Activated T-cell treated with anti-CD3 and anti-CD28 coated beads, Interleukin-2, amount 50 U/mL, for 72 hours (primary cell): ENCODE measurements at regions not wholly inside any gene's neighbourhood (a gene's known extent, or its start where the extent isn't known, plus 50 kb on each side); places are given as distances from the start of the nearest gene placed in this dataset.
"Not testable (repeated sequence)": the region's sequence is repeated elsewhere in the genome, so short reads cannot be mapped to it uniquely, and the experiment has no call there.

Experiments used
- ATAC-seq, 2 donors: fragments of 150-1000 bp; cut with Tn5 transposase; replicated peaks in 1 of 2; 2 replicates each; pipeline ENCODE4 v1.10.0; 2021; ENCODE audit warnings: moderate library complexity in 2 of 2, mild to moderate bottlenecking in 1 of 2
- DNase-seq, 2 donors: peaks; one replicate each; pipeline ENCODE4 v3.0.0; 2021 to 2022; ENCODE audit warnings: mixed read lengths in 1 of 2
- H3K27ac Mint-ChIP-seq: one replicate; pipeline ENCODE4 v1.8.0; 2022; ENCODE audit warnings: mild to moderate bottlenecking, moderate library complexity, mixed read lengths
- H3K27me3 Mint-ChIP-seq: one replicate; pipeline ENCODE4 v1.8.0; 2022; ENCODE audit warnings: low read depth, mixed read lengths
- H3K36me3 Mint-ChIP-seq, 2 donors: one replicate each; pipeline ENCODE4 v1.8.0; 2022; ENCODE audit warnings: mixed read lengths in 2 of 2, mild to moderate bottlenecking in 1 of 2; ENCODE audit not compliant: insufficient read depth in 2 of 2
- H3K4me1 Mint-ChIP-seq: one replicate; pipeline ENCODE4 v1.8.0; 2022; ENCODE audit warnings: low read depth, mixed read lengths
- H3K4me3 Mint-ChIP-seq, 2 donors: one replicate each; pipeline ENCODE4 v1.8.0; 2022; ENCODE audit warnings: mild to moderate bottlenecking in 2 of 2, mixed read lengths in 2 of 2, moderate library complexity in 2 of 2
- H3K9me3 Mint-ChIP-seq, 2 donors: one replicate each; pipeline ENCODE4 v1.8.0; 2022; ENCODE audit warnings: mixed read lengths in 2 of 2

DNA sequence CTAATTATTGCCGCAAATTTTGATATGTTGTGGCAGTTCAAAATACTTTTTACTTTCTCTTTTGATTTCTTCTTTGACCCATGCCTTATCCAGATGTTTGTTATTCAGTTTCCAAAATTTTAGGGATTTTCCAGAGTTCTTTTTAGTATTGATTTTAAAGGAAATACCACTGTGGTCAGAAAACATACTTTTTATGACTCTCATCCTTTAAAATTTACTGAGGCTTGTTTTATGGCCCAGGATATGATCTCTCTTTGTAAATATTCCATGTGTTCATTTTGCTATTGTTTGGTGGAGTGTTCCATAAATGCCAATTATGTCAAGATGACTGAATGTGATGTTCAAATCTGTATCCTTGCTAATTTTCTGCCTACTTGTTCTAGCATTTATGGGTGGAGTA lies 272.3 kb upstream of the DIPK2B start:
- DNase-seq = no peak
- H3K27ac Mint-ChIP-seq = no peak overlapping the region
- H3K4me1 Mint-ChIP-seq = no peaks in the 10 kb centered on the region
- no peak for ATAC-seq
- no peak overlapping the region for H3K4me3 Mint-ChIP-seq
- H3K9me3 Mint-ChIP-seq = peaks cover 0 to 9% of the 10 kb centered on the region in 2 donors
- peaks cover 1 to 6% of the 10 kb centered on the region in 2 donors for H3K36me3 Mint-ChIP-seq
- H3K27me3 Mint-ChIP-seq = peaks cover 41% of the 10 kb centered on the region

DNA sequence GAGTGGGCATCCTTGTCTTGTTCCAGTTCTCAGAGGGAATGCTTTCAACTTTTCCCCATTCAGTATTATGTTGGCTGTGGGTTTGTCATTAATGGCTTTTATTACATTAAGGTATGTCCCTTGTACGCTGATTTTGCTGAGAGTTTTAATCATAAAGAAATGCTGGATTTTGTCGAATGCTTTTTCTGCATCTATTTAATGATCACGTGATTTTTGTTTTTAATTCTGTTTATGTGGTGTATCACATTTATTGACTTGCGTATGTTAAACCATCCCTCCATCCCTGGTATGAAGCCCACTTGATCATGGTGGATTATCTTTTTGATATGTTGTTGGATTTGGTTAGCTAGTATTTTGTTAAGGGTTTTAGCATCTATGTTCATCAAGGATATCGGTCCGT lies 266.9 kb upstream of the DIPK2B start:
- H3K4me1 Mint-ChIP-seq, H3K4me3 Mint-ChIP-seq, H3K36me3 Mint-ChIP-seq, DNase-seq, H3K27ac Mint-ChIP-seq, ATAC-seq: not testable (repeated sequence)
- Mint-ChIP-seq H3K9me3 (peaks cover 6 to 13% of the 10 kb centered on the region in 2 donors), H3K27me3 (peaks cover 43% of the 10 kb centered on the region)

DNA sequence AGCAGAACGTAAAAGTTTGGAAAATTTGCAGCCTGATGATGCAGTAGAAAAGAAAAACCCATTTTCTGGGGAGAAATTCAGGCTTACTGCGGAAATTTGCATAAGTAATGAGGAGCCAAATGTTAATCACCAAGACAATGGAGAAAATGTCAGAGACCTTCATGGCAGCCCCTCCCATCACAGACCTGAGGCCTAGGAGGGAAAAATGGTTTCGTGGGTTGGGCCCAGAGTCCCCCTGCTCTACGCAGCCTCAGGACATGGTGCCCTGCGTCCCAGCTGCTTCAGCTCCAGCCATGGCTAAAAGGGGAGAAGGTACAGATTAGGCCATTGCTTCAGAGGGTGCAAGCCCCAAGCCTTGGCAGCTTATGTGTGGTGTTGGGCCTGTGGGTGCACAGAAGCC lies 255.1 kb upstream of the DIPK2B start:
- H3K4me3 Mint-ChIP-seq, H3K27ac Mint-ChIP-seq, H3K36me3 Mint-ChIP-seq, H3K9me3 Mint-ChIP-seq, DNase-seq, ATAC-seq, H3K4me1 Mint-ChIP-seq: not testable (repeated sequence)
- H3K27me3 Mint-ChIP-seq = peaks cover 42% of the 10 kb centered on the region

DNA sequence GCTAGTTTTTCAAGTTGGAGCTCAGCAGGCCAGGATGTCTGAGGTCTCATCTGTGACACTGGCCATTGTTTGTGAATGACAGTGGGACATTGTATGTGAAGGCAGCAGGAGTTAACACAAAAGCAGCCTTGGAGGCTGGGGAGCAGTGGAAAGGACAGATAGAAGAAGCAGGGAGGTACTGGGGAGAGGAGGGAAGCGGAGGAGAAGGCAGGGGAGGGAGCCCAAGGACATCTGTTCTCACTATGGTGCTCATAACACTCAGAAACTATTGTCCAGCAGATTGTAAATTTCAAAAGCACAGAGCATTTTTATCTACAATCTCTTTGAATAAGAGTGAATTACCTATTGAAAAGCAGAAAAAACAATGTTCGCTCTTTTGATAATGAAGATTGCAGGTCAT lies 253.6 kb upstream of the DIPK2B start:
- Mint-ChIP-seq H3K27ac (no peak overlapping the region), H3K4me3 (no peak overlapping the region), H3K36me3 (peaks cover 0 to 2% of the 10 kb centered on the region in 2 donors), H3K4me1 (no peaks in the 10 kb centered on the region), H3K9me3 (peaks cover 2 to 4% of the 10 kb centered on the region in 2 donors), H3K27me3 (peaks cover 43% of the 10 kb centered on the region)
- DNase-seq (no peak), ATAC-seq (no peak)

DNA sequence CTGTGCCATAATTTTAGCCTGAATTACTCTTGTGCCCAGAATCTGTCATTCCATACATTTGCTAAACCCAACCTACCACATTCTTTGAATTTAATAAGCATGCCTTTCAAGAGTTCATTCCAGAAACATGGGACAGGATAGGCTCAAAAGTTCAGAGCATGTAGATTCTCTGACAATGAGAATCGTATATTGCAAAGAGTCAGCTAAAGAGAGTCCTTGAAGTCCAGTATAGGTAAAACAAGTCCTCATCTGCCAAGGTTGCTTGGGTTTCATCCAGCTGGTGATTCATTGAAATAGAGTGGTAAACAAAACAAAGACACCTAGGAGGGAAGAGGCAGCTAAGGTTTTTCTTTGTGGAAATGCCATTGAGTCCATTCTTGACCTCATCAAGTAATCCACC lies 249.3 kb upstream of the DIPK2B start:
- DNase-seq (no peak), ATAC-seq (no peak)
- no peaks in the 10 kb centered on the region for H3K36me3 Mint-ChIP-seq
- H3K27ac Mint-ChIP-seq = no peak overlapping the region
- peaks cover 0 to 3% of the 10 kb centered on the region in 2 donors for H3K9me3 Mint-ChIP-seq
- H3K4me3 Mint-ChIP-seq = no peak overlapping the region
- H3K27me3 Mint-ChIP-seq = peaks cover 35% of the 10 kb centered on the region
- H3K4me1 Mint-ChIP-seq = peaks cover 25% of the 10 kb centered on the region

DNA sequence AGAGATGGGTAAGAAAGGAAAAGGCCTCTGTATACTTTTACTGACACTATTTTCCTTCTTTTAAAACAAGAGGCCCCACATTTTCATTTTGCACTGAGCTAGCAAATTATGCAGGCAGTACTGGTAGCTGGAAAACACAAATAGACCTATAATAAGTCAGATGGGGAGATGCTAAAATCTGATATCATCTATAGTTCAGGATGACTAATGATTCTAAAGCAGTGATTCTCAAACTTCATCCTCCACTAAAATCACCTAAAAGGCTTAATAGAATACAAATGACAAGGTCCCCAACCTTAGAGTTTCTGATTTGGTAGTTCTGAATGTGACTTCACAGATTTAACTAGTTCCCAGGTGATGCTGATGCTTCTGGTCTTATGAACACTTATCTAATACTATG lies 247.3 kb upstream of the DIPK2B start:
- no peaks in the 10 kb centered on the region for H3K36me3 Mint-ChIP-seq
- no peak overlapping the region for H3K27ac Mint-ChIP-seq
- peaks cover 0 to 5% of the 10 kb centered on the region in 2 donors for H3K9me3 Mint-ChIP-seq
- ATAC-seq (peak in 1 of 2 donors; percentile 10), DNase-seq (no peak)
- peaks cover 39% of the 10 kb centered on the region for H3K27me3 Mint-ChIP-seq
- H3K4me1 Mint-ChIP-seq = peaks cover 25% of the 10 kb centered on the region
- no peak overlapping the region for H3K4me3 Mint-ChIP-seq

DNA sequence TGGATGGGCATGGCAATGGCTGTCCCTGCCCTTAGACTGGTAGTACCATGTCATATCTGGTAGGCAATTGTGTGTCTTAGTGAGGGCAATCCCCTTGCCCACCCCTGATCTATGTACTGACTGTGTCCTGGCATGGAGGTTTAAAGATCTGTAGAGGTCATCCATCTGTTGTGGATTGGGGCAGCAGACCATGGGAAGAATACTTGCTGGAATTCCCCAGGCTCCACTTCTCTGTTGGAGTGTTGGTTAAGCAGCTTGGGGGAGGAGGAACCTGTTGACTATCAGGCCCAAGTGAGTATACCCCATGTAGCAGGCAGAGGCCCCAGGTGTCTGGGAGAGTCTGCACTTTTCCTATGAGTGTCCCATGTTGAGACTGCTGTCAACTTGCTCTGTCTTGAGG lies 246.7 kb upstream of the DIPK2B start:
- Mint-ChIP-seq H3K4me1 (peaks cover 25% of the 10 kb centered on the region), H3K27ac (no peak overlapping the region), H3K9me3 (peaks cover 0 to 4% of the 10 kb centered on the region in 2 donors), H3K27me3 (peaks cover 36% of the 10 kb centered on the region), H3K36me3 (no peaks in the 10 kb centered on the region), H3K4me3 (no peak overlapping the region)
- ATAC-seq (no peak), DNase-seq (no peak)

DNA sequence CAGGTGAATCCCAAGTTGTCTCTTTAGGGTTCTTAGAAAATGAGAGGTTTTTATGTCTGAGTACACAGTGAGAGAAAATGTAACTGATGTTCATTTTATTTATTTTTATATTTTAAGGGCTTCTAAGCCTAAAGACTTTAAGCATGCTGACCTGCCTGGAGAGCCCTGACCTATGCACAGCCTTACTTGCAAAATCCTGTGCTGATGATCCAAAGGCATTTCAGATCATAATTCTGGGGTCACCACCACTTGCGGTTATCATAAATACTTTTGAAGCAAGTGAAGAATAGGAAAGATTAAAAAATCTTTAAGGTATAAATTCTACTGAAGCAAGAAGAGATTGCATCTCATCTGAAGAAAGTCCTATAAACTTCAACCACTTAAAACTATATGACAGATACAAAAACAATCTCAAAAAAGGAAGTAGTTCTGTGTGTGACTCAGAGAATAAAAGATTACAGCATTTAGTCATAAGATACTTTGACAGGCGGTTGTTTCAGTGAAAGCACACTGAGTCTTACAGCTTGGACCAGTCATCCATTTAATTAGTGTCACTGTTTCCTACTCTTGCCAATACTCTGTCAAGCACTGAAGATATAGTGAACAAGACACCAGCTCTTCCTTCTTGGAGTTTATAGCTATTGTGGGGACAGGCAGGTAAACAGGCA lies 245.2 kb upstream of the DIPK2B start:
- peaks cover 34% of the 10 kb centered on the region for H3K27me3 Mint-ChIP-seq
- peak overlapping the region; percentile 48 for H3K27ac Mint-ChIP-seq
- H3K9me3 Mint-ChIP-seq = peaks cover 0 to 8% of the 10 kb centered on the region in 2 donors
- H3K36me3 Mint-ChIP-seq = no peaks in the 10 kb centered on the region
- H3K4me3 Mint-ChIP-seq = peak overlapping the region; percentile 49 to 56
- no peak for DNase-seq
- ATAC-seq = peak; percentile 94 to 99
- peaks cover 25% of the 10 kb centered on the region for H3K4me1 Mint-ChIP-seq

DNA sequence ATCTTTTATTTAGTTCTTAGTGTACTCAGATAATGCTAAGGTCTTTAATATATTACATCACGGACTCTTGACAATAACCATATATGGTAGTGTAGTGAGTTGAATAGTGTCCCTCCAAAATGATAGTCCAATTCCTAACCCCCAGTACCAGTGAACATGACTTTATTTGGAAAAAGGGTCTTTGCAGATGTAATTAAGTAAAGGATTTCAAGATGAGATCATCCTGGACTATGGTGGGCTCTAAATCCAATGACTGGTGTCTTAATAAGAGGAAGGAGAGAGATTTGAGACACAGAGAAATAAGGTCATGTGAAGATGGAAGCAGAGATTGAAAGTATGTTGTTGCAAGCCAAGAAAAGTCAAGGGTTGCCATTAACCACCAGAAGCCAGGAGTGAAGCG lies 236.5 kb upstream of the DIPK2B start:
- Mint-ChIP-seq H3K9me3 (peaks cover 0 to 5% of the 10 kb centered on the region in 2 donors), H3K4me1 (no peaks in the 10 kb centered on the region), H3K36me3 (peaks cover 0 to 2% of the 10 kb centered on the region in 2 donors), H3K27ac (no peak overlapping the region), H3K27me3 (peaks cover 58% of the 10 kb centered on the region), H3K4me3 (no peak overlapping the region)
- DNase-seq = no peak
- ATAC-seq = no peak

DNA sequence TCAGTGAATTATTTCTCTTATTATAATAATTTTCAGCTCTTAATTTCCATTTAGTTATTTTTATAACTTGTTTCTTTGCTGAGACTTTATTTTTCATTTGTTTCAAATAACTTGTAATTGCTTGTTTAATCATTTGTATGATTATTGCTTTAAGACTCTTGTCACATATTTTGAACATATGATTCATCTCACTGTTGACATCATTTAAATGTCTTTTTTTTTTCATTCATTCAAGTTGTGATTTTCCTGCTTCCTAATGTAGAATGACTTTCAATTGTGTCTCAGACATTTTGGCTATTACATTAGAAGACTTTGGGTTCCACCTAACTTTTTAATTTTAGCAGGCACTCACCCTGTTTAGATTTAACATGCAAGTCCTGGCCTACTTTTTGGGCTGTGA lies 234.8 kb upstream of the DIPK2B start:
- no peaks in the 10 kb centered on the region for H3K9me3 Mint-ChIP-seq
- ATAC-seq (no peak), DNase-seq (no peak)
- H3K4me3 Mint-ChIP-seq = no peak overlapping the region
- peaks cover 1 to 2% of the 10 kb centered on the region in 2 donors for H3K36me3 Mint-ChIP-seq
- H3K4me1 Mint-ChIP-seq = no peaks in the 10 kb centered on the region
- H3K27me3 Mint-ChIP-seq = peaks cover 56% of the 10 kb centered on the region
- H3K27ac Mint-ChIP-seq = no peak overlapping the region

DNA sequence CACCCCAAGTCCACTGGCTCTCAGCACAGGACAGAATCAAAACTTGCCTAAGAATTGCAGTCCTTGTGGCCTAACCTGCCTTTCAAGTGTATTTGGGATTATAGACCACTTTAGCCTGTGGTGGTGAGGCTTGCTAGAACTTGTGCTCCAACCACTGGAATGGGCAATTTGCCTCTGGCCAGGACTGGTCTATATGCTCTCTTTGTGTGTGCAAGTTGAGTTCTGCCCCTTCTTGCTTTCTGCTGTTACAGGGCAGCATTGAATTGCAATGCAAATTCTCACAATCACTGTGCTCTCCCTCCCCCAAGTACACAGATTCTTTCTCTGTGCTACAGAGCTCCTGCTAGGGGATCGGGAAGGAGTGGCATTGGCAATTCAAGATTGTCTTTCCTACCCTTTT lies 233.6 kb upstream of the DIPK2B start:
- H3K36me3 Mint-ChIP-seq = peaks cover 1 to 2% of the 10 kb centered on the region in 2 donors
- ATAC-seq = no peak
- peaks cover 56% of the 10 kb centered on the region for H3K27me3 Mint-ChIP-seq
- H3K27ac Mint-ChIP-seq = no peak overlapping the region
- H3K4me1 Mint-ChIP-seq = no peaks in the 10 kb centered on the region
- no peak for DNase-seq
- H3K9me3 Mint-ChIP-seq = no peaks in the 10 kb centered on the region
- H3K4me3 Mint-ChIP-seq = no peak overlapping the region

DNA sequence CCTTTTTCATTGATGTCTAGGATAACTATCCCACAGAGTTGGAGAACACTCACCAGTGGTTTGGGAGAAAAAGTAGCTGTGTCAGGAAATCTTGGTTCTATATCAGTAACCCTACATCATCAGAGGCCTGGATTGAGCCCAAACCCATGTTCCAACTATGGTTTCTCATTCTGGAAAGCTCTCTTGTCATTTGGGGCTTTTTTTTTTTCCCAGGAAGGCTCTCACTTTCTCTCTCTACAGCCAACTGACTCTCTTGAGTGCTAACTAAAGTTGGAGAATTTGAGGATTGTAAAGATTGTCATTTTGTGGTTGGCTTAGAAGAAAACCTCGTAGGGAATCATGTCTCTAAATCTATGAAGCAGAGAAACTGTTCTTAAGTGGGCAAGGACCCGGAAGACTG lies 228.2 kb upstream of the DIPK2B start:
- Mint-ChIP-seq H3K27me3 (peaks cover 45% of the 10 kb centered on the region), H3K36me3 (peaks cover 1 to 2% of the 10 kb centered on the region in 2 donors), H3K27ac (no peak overlapping the region), H3K4me1 (no peaks in the 10 kb centered on the region), H3K4me3 (no peak overlapping the region), H3K9me3 (no peaks in the 10 kb centered on the region)
- no peak for ATAC-seq
- DNase-seq = no peak

DNA sequence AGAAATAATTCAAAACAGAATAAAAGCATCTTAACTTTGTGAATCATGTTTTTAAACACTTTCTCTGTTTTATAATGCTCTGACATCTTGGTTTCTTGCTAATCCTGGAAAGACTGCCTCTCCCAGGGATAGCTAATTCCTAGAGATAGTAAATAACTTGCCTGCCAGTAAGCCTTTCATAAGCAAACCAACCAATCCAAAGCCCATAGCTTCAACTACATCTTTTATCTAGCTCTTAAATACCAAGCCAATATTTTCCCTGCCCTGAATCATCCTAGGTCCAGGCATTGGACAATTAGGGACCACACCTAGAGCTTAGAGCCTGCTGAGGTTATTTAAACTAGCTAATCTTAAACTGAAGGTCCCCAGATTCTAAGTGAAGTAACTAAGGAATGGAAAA lies 223.7 kb upstream of the DIPK2B start:
- no peak for DNase-seq
- ATAC-seq = no peak
- no peak overlapping the region for H3K27ac Mint-ChIP-seq
- no peaks in the 10 kb centered on the region for H3K4me1 Mint-ChIP-seq
- H3K27me3 Mint-ChIP-seq = peaks cover 52% of the 10 kb centered on the region
- H3K4me3 Mint-ChIP-seq = no peak overlapping the region
- H3K9me3 Mint-ChIP-seq = peaks cover 0 to 2% of the 10 kb centered on the region in 2 donors
- peaks cover 0 to 2% of the 10 kb centered on the region in 2 donors for H3K36me3 Mint-ChIP-seq
